ENCODE measurements at regions not wholly inside any gene's neighbourhood (a gene's known extent, or its start where the extent isn't known, plus 50 kb on each side); places are given as distances from the start of the nearest gene placed in this dataset.

GRCh38 chr5:56637321-56637920 is 177.9 kb upstream of the MAP3K1 start (continued):
- no peak for TF ChIP-seq FOXP1 (IDR thresholded peaks at IDR 0.05)
- TF ChIP-seq FOXP1 (CRISPR knock-in tag; IDR thresholded peaks at IDR 0.05) = peak; percentile 36; the same call in 1 of the 2 replicates
- TF ChIP-seq ZNF280D (CRISPR knock-in tag; IDR thresholded peaks at IDR 0.05) = 0 out of 2 replicates have a peak, but pooled peaks have one; percentile 42
- TF ChIP-seq DDIT3 (CRISPR knock-in tag; IDR thresholded peaks at IDR 0.05) = no peak
- no peak for TF ChIP-seq IKZF1 (IDR thresholded peaks at IDR 0.05)
- no peak for TF ChIP-seq ZNF34 (CRISPR knock-in tag; IDR thresholded peaks at IDR 0.05; ENCODE audit: borderline replicate concordance)
- no peak for TF ChIP-seq ZNF329 (CRISPR knock-in tag; IDR thresholded peaks at IDR 0.05; ENCODE audit: low read depth)
- TF ChIP-seq THRA (CRISPR knock-in tag; IDR thresholded peaks at IDR 0.05; ENCODE audit: borderline replicate concordance) = 0 out of 2 replicates have a peak, but pooled peaks have one; percentile 42
- TF ChIP-seq MAZ (IDR thresholded peaks at IDR 0.05; ENCODE audit: borderline replicate concordance, low read depth, low read length) = no peak
- no peak for TF ChIP-seq MAZ (CRISPR knock-in tag; IDR thresholded peaks at IDR 0.05; ENCODE audit: low read depth)
- TF ChIP-seq IRF2 (CRISPR knock-in tag; IDR thresholded peaks at IDR 0.05) = peak; percentile 62
- TF ChIP-seq ZSCAN25 (CRISPR knock-in tag; IDR thresholded peaks at IDR 0.05) = no peak
- peak in 1 of 2 experiments; percentile 52; a peak in 1 of 4 replicates for TF ChIP-seq KLF16 (CRISPR knock-in tag; IDR thresholded peaks at IDR 0.05)
- no peak for TF ChIP-seq ZFAT (CRISPR knock-in tag; conservative IDR thresholded peaks at IDR 0.05)
- no peak for TF ChIP-seq TFE3 (CRISPR knock-in tag; IDR thresholded peaks at IDR 0.05)
- no peak for TF ChIP-seq PRDM15 (CRISPR knock-in tag; IDR thresholded peaks at IDR 0.05)
- no peak for TF ChIP-seq KLF11 (CRISPR knock-in tag; IDR thresholded peaks at IDR 0.05)
- no peak for TF ChIP-seq IRF1 (CRISPR knock-in tag; IDR thresholded peaks at IDR 0.05; ENCODE audit: low read depth)
- TF ChIP-seq ETV5 (CRISPR knock-in tag; IDR thresholded peaks at IDR 0.05; ENCODE audit: borderline replicate concordance) = no peak; the same call in 1 of the 2 replicates
- TF ChIP-seq CENPT (CRISPR knock-in tag; IDR thresholded peaks at IDR 0.05; ENCODE audit: low read depth) = no peak

Measured in HepG2 (cell line).